Upper lobe of left lung (tissue), 4 donors: ENCODE measurements at regions not wholly inside any gene's neighbourhood (a gene's known extent, or its start where the extent isn't known, plus 50 kb on each side); places are given as distances from the start of the nearest gene placed in this dataset.

Experiments used
- EP300 ChIP-seq, 4 donors: sonication (generic); formaldehyde crosslinking; IDR thresholded peaks; one replicate each; pipeline ENCODE4 v1.5.1; 2017; ENCODE audit warnings: antibody characterized with exemption in 4 of 4, control low read depth in 2 of 4
- POLR2A ChIP-seq, 4 donors: fragments of 450-650 bp; IDR thresholded peaks; one replicate each; pipeline ENCODE4 v1.5.1; 2016 to 2017; ENCODE audit warnings: antibody characterized with exemption in 4 of 4, mild to moderate bottlenecking in 2 of 4
- TF ChIP-seq, protein P1 (sequence below), 6 experiments: fragments of 450-650 bp in 4 of 6; fragments of 200-600 bp in 2 of 6; sonication (generic) in 2 of 6; IDR thresholded peaks; one replicate each; pipeline ENCODE4 v1.5.1; 2016 to 2019; ENCODE audit warnings: antibody characterized with exemption in 6 of 6

DNA sequence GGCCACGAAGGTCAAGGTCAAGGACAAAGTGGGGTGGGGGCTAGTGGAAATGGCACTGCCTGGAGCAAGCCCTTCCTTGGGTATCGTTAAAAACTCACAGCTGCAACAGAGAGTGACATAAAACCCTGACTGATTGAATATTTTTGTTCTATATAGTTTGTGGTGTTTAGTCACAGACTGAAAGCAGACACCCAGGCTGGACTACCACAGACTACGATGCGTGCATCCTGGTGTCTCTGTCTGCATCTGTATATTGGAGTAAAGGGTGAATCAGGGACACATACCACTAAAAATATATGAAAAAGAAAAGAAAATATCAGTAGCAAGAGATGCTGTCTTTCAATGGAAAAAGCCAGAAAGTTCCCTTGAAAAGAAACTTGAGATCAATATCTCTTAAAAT is 101.4 kb downstream of the KLF6 start:
- TF ChIP-seq POLR2A (IDR thresholded peaks at IDR 0.05) (no peak), EP300 (IDR thresholded peaks at IDR 0.05) (no peak)
- TF ChIP-seq, protein P1, sequence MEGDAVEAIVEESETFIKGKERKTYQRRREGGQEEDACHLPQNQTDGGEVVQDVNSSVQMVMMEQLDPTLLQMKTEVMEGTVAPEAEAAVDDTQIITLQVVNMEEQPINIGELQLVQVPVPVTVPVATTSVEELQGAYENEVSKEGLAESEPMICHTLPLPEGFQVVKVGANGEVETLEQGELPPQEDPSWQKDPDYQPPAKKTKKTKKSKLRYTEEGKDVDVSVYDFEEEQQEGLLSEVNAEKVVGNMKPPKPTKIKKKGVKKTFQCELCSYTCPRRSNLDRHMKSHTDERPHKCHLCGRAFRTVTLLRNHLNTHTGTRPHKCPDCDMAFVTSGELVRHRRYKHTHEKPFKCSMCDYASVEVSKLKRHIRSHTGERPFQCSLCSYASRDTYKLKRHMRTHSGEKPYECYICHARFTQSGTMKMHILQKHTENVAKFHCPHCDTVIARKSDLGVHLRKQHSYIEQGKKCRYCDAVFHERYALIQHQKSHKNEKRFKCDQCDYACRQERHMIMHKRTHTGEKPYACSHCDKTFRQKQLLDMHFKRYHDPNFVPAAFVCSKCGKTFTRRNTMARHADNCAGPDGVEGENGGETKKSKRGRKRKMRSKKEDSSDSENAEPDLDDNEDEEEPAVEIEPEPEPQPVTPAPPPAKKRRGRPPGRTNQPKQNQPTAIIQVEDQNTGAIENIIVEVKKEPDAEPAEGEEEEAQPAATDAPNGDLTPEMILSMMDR (IDR thresholded peaks at IDR 0.05), result no peak
